ENCODE measurements at regions not wholly inside any gene's neighbourhood (a gene's known extent, or its start where the extent isn't known, plus 50 kb on each side); places are given as distances from the start of the nearest gene placed in this dataset.

GRCh38 chr7:114130866-114131265 is 212.1 kb upstream of the PPP1R3A start:
- TF ChIP-seq CTCF (IDR thresholded peaks at IDR 0.05): no peak
- no peaks in the 10 kb centered on the region for H3K36me3 ChIP-seq
- intact Hi-C loops (cut with DNase I; ENCODE audit: low total_unique reads): no loop called here
- no peak for DNase-seq
- no peak overlapping the region for H3K27ac ChIP-seq
- H3K9me3 ChIP-seq: no peaks in the 10 kb centered on the region
- H3K27me3 ChIP-seq: no peaks in the 10 kb centered on the region
- no peaks in the 10 kb centered on the region for H3K4me1 ChIP-seq
- no peak overlapping the region for H3K4me3 ChIP-seq

GRCh38 chr7:114128880-114129279 is 210.1 kb upstream of the PPP1R3A start:
- no peak for TF ChIP-seq CTCF (IDR thresholded peaks at IDR 0.05)
- intact Hi-C loops (cut with DNase I; ENCODE audit: low total_unique reads): no loop called here
- Histone ChIP-seq H3K4me3 (no peak overlapping the region), H3K4me1 (no peaks in the 10 kb centered on the region), H3K9me3 (no peaks in the 10 kb centered on the region), H3K36me3 (no peaks in the 10 kb centered on the region), H3K27me3 (no peaks in the 10 kb centered on the region), H3K27ac (no peak overlapping the region)
- DNase-seq: no peak

GRCh38 chr7:114126095-114126494 is 207.3 kb upstream of the PPP1R3A start:
- intact Hi-C loops (cut with DNase I; ENCODE audit: low total_unique reads): no loop called here
- TF ChIP-seq CTCF (IDR thresholded peaks at IDR 0.05): no peak
- no peak overlapping the region for H3K27ac ChIP-seq
- H3K36me3 ChIP-seq: no peaks in the 10 kb centered on the region
- H3K27me3 ChIP-seq: no peaks in the 10 kb centered on the region
- no peak for DNase-seq
- H3K4me1 ChIP-seq: no peaks in the 10 kb centered on the region
- no peaks in the 10 kb centered on the region for H3K9me3 ChIP-seq
- no peak overlapping the region for H3K4me3 ChIP-seq

GRCh38 chr7:114112806-114113205 is 194.0 kb upstream of the PPP1R3A start:
- Histone ChIP-seq H3K4me3 (no peak overlapping the region), H3K27ac (no peak overlapping the region), H3K4me1 (peaks cover 0 to 20% (median 0%) of the 10 kb centered on the region in 4 donors), H3K9me3 (no peaks in the 10 kb centered on the region), H3K27me3 (no peaks in the 10 kb centered on the region), H3K36me3 (no peaks in the 10 kb centered on the region)
- no peak for TF ChIP-seq CTCF (IDR thresholded peaks at IDR 0.05)
- no peak for DNase-seq
- intact Hi-C loops (cut with DNase I; ENCODE audit: low total_unique reads): no loop called here

GRCh38 chr7:114110666-114111065 is 191.9 kb upstream of the PPP1R3A start:
- no peak for TF ChIP-seq CTCF (IDR thresholded peaks at IDR 0.05)
- Histone ChIP-seq H3K27me3 (no peaks in the 10 kb centered on the region), H3K36me3 (no peaks in the 10 kb centered on the region), H3K27ac (no peak overlapping the region), H3K4me1 (peaks cover 0 to 20% (median 0%) of the 10 kb centered on the region in 4 donors), H3K9me3 (no peaks in the 10 kb centered on the region), H3K4me3 (no peak overlapping the region)
- intact Hi-C loops (cut with DNase I; ENCODE audit: low total_unique reads): no loop called here
- no peak for DNase-seq

GRCh38 chr7:114109721-114110120 is 190.9 kb upstream of the PPP1R3A start:
- peaks cover 0 to 18% (median 0%) of the 10 kb centered on the region in 4 donors for H3K4me1 ChIP-seq
- TF ChIP-seq CTCF (IDR thresholded peaks at IDR 0.05): no peak

More at GRCh38 chr7:114109721-114110120, 190.9 kb upstream of the PPP1R3A start:
- Histone ChIP-seq H3K27me3 (no peaks in the 10 kb centered on the region), H3K36me3 (no peaks in the 10 kb centered on the region), H3K4me3 (no peak overlapping the region), H3K27ac (no peak overlapping the region), H3K9me3 (no peaks in the 10 kb centered on the region)
- no peak for DNase-seq
- intact Hi-C loops (cut with DNase I; ENCODE audit: low total_unique reads): loop anchor here (5.0 to 10.0 kb wide), 2 partner anchors 405 to 893 kb away; no protein-coding TSS in a partner anchor

Data from tibial artery (tissue), 4 donors.